B cell (primary cell): ENCODE measurements at regions not wholly inside any gene's neighbourhood (a gene's known extent, or its start where the extent isn't known, plus 50 kb on each side); places are given as distances from the start of the nearest gene placed in this dataset.

ENCODE experiments used
- ATAC-seq: fragments of 200-7000 bp; cut with Tn5 transposase; one replicate; pipeline ENCODE4 v1.10.0; 2021; ENCODE audit warnings: low read depth, mild to moderate bottlenecking, moderate number of reproducible peaks, moderate library complexity
- CTCF ChIA-PET: fragments of 350-600 bp; sonication (Branson Sonifier 250); formaldehyde crosslinking; loops from one replicate; lab custom pipeline; 2021; ENCODE audit warnings: antibody characterized with exemption, inconsistent platforms; lab: Charles Lee
- POLR2A ChIA-PET: fragments of 350-600 bp; sonication (Branson Sonifier 250); formaldehyde crosslinking; loops from one replicate; lab custom pipeline; 2021; ENCODE audit warnings: antibody characterized with exemption; lab: Charles Lee
- DNase-seq: peaks from one replicate; pipeline ENCODE4 v3.0.0; 2013
- H2AFZ ChIP-seq: 2 replicates; pipeline ENCODE4 v1.6.1; 2012; ENCODE audit warnings: mild to moderate bottlenecking, low read depth, low read length; ENCODE audit not compliant: insufficient read depth, poor library complexity, severe bottlenecking
- H3K27ac ChIP-seq, 2 donors: 1 replicate in 1 of 2; 2 replicates in 1 of 2; pipeline ENCODE4 v1.5.1; 2012 to 2013; ENCODE audit warnings: low read length in 2 of 2, mild to moderate bottlenecking in 2 of 2, moderate library complexity in 1 of 2
- H3K27me3 ChIP-seq, 4 experiments: fragments of 200-600 bp in 1 of 4; sonication (generic) in 1 of 4; replicated peaks in 1 of 4; 1 replicate in 2 of 4; 2 replicates in 2 of 4; pipeline versions ENCODE4 v1.6.1 to v1.7.0; 2013 to 2016; ENCODE audit warnings: low read length in 3 of 4, mild to moderate bottlenecking in 2 of 4, mixed read lengths in 1 of 4, moderate library complexity in 1 of 4; ENCODE audit not compliant: insufficient read depth in 4 of 4, control insufficient read depth in 3 of 4; ENCODE audit errors: control extremely low read depth in 1 of 4
- H3K36me3 ChIP-seq, 2 experiments: replicated peaks in 1 of 2; 1 replicate in 1 of 2; 2 replicates in 1 of 2; pipeline versions ENCODE4 v1.6.1 to v1.7.1; 2013; ENCODE audit warnings: low read length in 1 of 2; ENCODE audit not compliant: insufficient read depth in 2 of 2, control insufficient read depth in 1 of 2; ENCODE audit errors: control extremely low read depth in 1 of 2, extremely low read depth in 1 of 2
- H3K4me1 ChIP-seq, 2 donors: fragments of 200-600 bp in 1 of 2; sonication (generic) in 1 of 2; 1 replicate in 1 of 2; 2 replicates in 1 of 2; pipeline versions ENCODE4 v1.5.1 to v1.6.1; 2013 to 2017; ENCODE audit warnings: low read length in 2 of 2; ENCODE audit not compliant: control insufficient read depth in 2 of 2, insufficient read depth in 2 of 2
- H3K4me2 ChIP-seq: replicated peaks from 2 replicates; pipeline ENCODE3; 2012; ENCODE audit warnings: mild to moderate bottlenecking, low read depth, low read length; ENCODE audit not compliant: poor library complexity, severe bottlenecking
- H3K4me3 ChIP-seq, 5 experiments: fragments of 200-600 bp in 1 of 5; sonication (generic) in 1 of 5; 1 replicate in 3 of 5; 2 replicates in 2 of 5; pipeline versions ENCODE4 v1.5.1 to v1.7.0; 2011 to 2016; ENCODE audit warnings: low read length in 4 of 5, mild to moderate bottlenecking in 4 of 5, low read depth in 2 of 5, control low read depth in 1 of 5, moderate library complexity in 1 of 5; ENCODE audit not compliant: insufficient read depth in 1 of 5; ENCODE audit errors: control extremely low read depth in 1 of 5, extremely low read depth in 1 of 5
- H3K79me2 ChIP-seq: fragments of 200-600 bp; sonication (generic); one replicate; pipeline ENCODE4 v1.6.0; 2016; ENCODE audit warnings: low read length; ENCODE audit not compliant: control insufficient read depth, insufficient read depth
- H3K9ac ChIP-seq: fragments of 200-600 bp; sonication (generic); 2 replicates; pipeline ENCODE4 v1.6.1; 2017; ENCODE audit warnings: mild to moderate bottlenecking, low read length, moderate library complexity
- H3K9me3 ChIP-seq, 3 donors: one replicate each; pipeline versions ENCODE4 v1.6.1 to v1.7.1; 2013; ENCODE audit warnings: low read length in 2 of 3; ENCODE audit not compliant: control insufficient read depth in 2 of 3, insufficient read depth in 1 of 3; ENCODE audit errors: control extremely low read depth in 1 of 3
- H4K20me1 ChIP-seq: 2 replicates; pipeline ENCODE4 v1.6.0; 2012; ENCODE audit warnings: mild to moderate bottlenecking, low read length; ENCODE audit not compliant: insufficient read depth, control insufficient read depth, poor library complexity, severe bottlenecking
- H3K27ac Mint-ChIP-seq: one replicate; pipeline ENCODE4 v1.8.0; 2021; ENCODE audit warnings: mixed read lengths
- H3K27me3 Mint-ChIP-seq: one replicate; pipeline ENCODE4 v1.8.0; 2021; ENCODE audit warnings: mixed read lengths
- H3K4me1 Mint-ChIP-seq: one replicate; pipeline ENCODE4 v1.8.0; 2021; ENCODE audit warnings: mixed read lengths
- H3K4me3 Mint-ChIP-seq: one replicate; pipeline ENCODE4 v1.8.0; 2021; ENCODE audit warnings: mixed read lengths
- H3K9me3 Mint-ChIP-seq: one replicate; pipeline ENCODE4 v1.8.0; 2022; ENCODE audit warnings: mixed read lengths; ENCODE audit not compliant: insufficient read depth
- EZH2 ChIP-seq: IDR thresholded peaks from 2 replicates; pipeline ENCODE4 v1.6.1; 2012; ENCODE audit warnings: borderline replicate concordance, low read depth, mild to moderate bottlenecking, moderate library complexity, low read length; ENCODE audit not compliant: insufficient read depth, poor library complexity, severe bottlenecking
- WGBS: methylation state at CpG from one replicate; pipeline ENCODE4 v1.1.5; 2013; ENCODE audit warnings: missing lambda C conversion rate; ENCODE audit not compliant: insufficient coverage; 5-methylcytosine and 5-hydroxymethylcytosine counted together
- intact Hi-C: fragments of 100-400 bp; cut with micrococcal nuclease; formaldehyde crosslinking; loops from one replicate; pipeline ENCODE4 v1.10.0; 2022
- TF ChIP-seq, protein P1 (sequence below): fragments of 200-600 bp; IDR thresholded peaks from one replicate; pipeline ENCODE4 v1.8.0; 2022; ENCODE audit warnings: antibody characterized with exemption, mild to moderate bottlenecking

DNA sequence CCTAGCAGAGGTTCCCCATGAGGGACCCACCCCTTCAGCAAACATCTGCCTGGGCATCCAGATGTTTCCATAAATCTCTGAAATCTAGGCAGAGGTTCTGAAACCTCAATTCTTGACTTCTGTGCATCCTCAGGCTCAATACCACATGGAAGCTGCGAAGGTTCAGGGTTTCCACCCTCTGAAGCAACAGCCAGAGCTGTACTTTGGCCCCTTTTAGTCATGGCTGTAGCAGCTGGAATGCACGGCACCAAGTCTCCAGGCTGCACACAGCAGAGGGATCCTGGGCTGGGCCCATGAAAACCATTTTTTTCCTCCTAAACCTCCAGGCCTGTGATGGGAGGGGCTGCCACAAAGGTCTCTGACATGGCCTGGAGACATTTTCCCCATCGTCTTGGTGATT, 93.0 kb upstream of the FIGN start:
- Histone ChIP-seq H3K79me2 (no peaks in the 10 kb centered on the region), H3K9me3 (peaks cover 0 to 9% (median 0%) of the 10 kb centered on the region in 3 donors), H4K20me1 (no peaks in the 10 kb centered on the region), H3K9ac (no peak overlapping the region), H3K4me1 (no peaks in the 10 kb centered on the region), H3K36me3 (no peaks in the 10 kb centered on the region), H3K27ac (no peak overlapping the region), H2AFZ (no peak overlapping the region), H3K27me3 (no peaks in the 10 kb centered on the region), H3K4me3 (no peak overlapping the region), H3K4me2 (no peak overlapping the region)
- CTCF ChIA-PET, result no interaction called here
- WGBS, result 74% methylated on average over 3 of the region's 3 CpGs
- intact Hi-C loops, result no loop called here
- H3K27ac Mint-ChIP-seq, result no peak overlapping the region
- POLR2A ChIA-PET, result no interaction called here
- no peaks in the 10 kb centered on the region for H3K4me1 Mint-ChIP-seq
- H3K4me3 Mint-ChIP-seq, result no peak overlapping the region
- no peaks in the 10 kb centered on the region for H3K27me3 Mint-ChIP-seq
- ATAC-seq (no peak), DNase-seq (no peak)
- no peak for TF ChIP-seq EZH2
- TF ChIP-seq, protein P1, sequence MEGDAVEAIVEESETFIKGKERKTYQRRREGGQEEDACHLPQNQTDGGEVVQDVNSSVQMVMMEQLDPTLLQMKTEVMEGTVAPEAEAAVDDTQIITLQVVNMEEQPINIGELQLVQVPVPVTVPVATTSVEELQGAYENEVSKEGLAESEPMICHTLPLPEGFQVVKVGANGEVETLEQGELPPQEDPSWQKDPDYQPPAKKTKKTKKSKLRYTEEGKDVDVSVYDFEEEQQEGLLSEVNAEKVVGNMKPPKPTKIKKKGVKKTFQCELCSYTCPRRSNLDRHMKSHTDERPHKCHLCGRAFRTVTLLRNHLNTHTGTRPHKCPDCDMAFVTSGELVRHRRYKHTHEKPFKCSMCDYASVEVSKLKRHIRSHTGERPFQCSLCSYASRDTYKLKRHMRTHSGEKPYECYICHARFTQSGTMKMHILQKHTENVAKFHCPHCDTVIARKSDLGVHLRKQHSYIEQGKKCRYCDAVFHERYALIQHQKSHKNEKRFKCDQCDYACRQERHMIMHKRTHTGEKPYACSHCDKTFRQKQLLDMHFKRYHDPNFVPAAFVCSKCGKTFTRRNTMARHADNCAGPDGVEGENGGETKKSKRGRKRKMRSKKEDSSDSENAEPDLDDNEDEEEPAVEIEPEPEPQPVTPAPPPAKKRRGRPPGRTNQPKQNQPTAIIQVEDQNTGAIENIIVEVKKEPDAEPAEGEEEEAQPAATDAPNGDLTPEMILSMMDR, result no peak
- H3K9me3 Mint-ChIP-seq, result no peaks in the 10 kb centered on the region

DNA sequence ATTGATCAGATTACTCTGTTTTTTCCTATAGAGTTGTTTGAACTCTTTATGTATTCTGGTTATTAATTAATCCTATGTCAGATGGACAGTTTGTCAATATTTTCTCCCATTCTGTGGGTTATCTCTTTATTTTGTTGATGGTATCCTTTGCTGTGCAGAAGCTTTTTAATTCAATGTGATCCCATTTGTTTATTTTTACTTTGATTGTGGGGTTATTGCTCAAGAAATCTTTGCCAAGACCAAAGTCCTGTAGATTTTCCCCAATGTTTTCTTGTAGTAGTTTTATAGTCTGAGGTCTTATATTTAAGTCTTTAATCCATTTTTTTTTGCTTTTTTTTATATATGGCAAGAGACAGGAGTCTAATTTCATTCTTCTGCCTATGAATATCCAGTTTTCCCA, 86.2 kb upstream of the FIGN start:
- no peaks in the 10 kb centered on the region for H3K27me3 ChIP-seq
- H3K9me3 Mint-ChIP-seq, result peaks cover 2% of the 10 kb centered on the region
- no peaks in the 10 kb centered on the region for H3K4me1 Mint-ChIP-seq
- no peak overlapping the region for H3K9ac ChIP-seq
- intact Hi-C loops, result no loop called here
- no peaks in the 10 kb centered on the region for H3K4me1 ChIP-seq
- no peaks in the 10 kb centered on the region for H4K20me1 ChIP-seq
- TF ChIP-seq, protein P1, result no peak
- no peaks in the 10 kb centered on the region for H3K27me3 Mint-ChIP-seq
- peaks cover 0 to 3% (median 0%) of the 10 kb centered on the region in 3 donors for H3K9me3 ChIP-seq
- ChIA-PET CTCF (no interaction called here), POLR2A (no interaction called here)
- no peak overlapping the region for H3K4me2 ChIP-seq
- no peak for ATAC-seq
- DNase-seq, result no peak
- no peaks in the 10 kb centered on the region for H3K36me3 ChIP-seq
- H3K27ac Mint-ChIP-seq, result no peak overlapping the region
- H3K4me3 Mint-ChIP-seq, result no peak overlapping the region
- H2AFZ ChIP-seq, result no peak overlapping the region
- H3K27ac ChIP-seq, result no peak overlapping the region
- no peaks in the 10 kb centered on the region for H3K79me2 ChIP-seq
- no peak overlapping the region for H3K4me3 ChIP-seq
